Suprapubic skin (tissue), 4 donors: ENCODE measurements at regions not wholly inside any gene's neighbourhood (a gene's known extent, or its start where the extent isn't known, plus 50 kb on each side); places are given as distances from the start of the nearest gene placed in this dataset.
"Not testable (repeated sequence)": the region's sequence is repeated elsewhere in the genome, so short reads cannot be mapped to it uniquely, and the experiment has no call there.

Experiments used
- DNase-seq, 2 donors: peaks; one replicate each; pipeline ENCODE4 v3.0.0-alpha.2; 2019; ENCODE audit warnings: low spot score in 2 of 2
- H3K27ac ChIP-seq: fragments of 200-600 bp; sonication (generic); one replicate; pipeline ENCODE4 v1.5.1; 2019
- H3K27me3 ChIP-seq: fragments of 200-600 bp; sonication (generic); one replicate; pipeline ENCODE4 v1.5.1; 2019
- H3K36me3 ChIP-seq: fragments of 200-600 bp; sonication (generic); one replicate; pipeline ENCODE4 v1.5.1; 2019
- H3K4me1 ChIP-seq: fragments of 200-600 bp; sonication (generic); one replicate; pipeline ENCODE4 v1.5.1; 2019
- H3K4me3 ChIP-seq: fragments of 200-600 bp; sonication (generic); one replicate; pipeline ENCODE4 v1.5.1; 2019; ENCODE audit warnings: mild to moderate bottlenecking
- H3K9me3 ChIP-seq: fragments of 200-600 bp; sonication (generic); one replicate; pipeline ENCODE4 v1.5.1; 2019
- EP300 ChIP-seq: sonication (generic); formaldehyde crosslinking; IDR thresholded peaks from one replicate; pipeline ENCODE4 v1.6.1; 2017; ENCODE audit warnings: antibody characterized with exemption
- POLR2A ChIP-seq, 2 donors: fragments of 450-650 bp; IDR thresholded peaks; one replicate each; pipeline ENCODE4 v1.6.1; 2017; ENCODE audit warnings: antibody characterized with exemption in 2 of 2, mild to moderate bottlenecking in 2 of 2, moderate library complexity in 2 of 2
- POLR2AphosphoS5 ChIP-seq, 3 donors: sonication (generic); formaldehyde crosslinking; IDR thresholded peaks; one replicate each; pipeline ENCODE4 v1.6.1; 2017; ENCODE audit warnings: antibody characterized with exemption in 3 of 3
- WGBS: methylation state at CpG from one replicate; pipeline ENCODE4 v1.1.5; 2018; 5-methylcytosine and 5-hydroxymethylcytosine counted together
- TF ChIP-seq, protein P1 (sequence below), 2 donors: fragments of 200-600 bp in 1 of 2; fragments of 450-650 bp in 1 of 2; sonication (generic) in 1 of 2; IDR thresholded peaks; one replicate each; pipeline ENCODE4 v1.5.1; 2016 to 2019; ENCODE audit warnings: antibody characterized with exemption in 2 of 2, mild to moderate bottlenecking in 1 of 2, moderate library complexity in 1 of 2

DNA sequence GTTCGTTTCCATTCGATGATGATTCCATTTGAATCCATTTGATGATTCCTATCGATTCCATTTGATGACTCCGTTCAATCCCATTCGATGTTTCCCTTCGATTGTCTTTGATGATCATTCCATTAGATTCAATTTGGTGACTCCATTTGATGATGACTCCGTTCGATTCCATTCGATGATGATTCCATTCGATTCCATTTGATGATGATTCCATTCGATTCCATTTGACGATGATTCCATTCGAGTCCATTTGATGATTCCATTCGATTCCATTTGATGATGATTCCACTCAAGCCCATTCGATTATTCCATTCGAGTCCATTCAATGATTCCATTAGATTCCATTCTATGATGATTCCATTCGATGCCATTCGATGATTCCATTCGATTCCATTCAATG, 2730.6 kb downstream of the RPIA start:
- not testable (repeated sequence) for H3K4me3 ChIP-seq, H3K4me1 ChIP-seq, DNase-seq, H3K27ac ChIP-seq, H3K27me3 ChIP-seq, H3K36me3 ChIP-seq
- WGBS = 81% methylated on average over 19 of the region's 19 CpGs
- peaks cover 23% of the 10 kb centered on the region for H3K9me3 ChIP-seq

GRCh38 chr2:91427148-91427547, 2735.7 kb downstream of the RPIA start:
- H3K9me3 ChIP-seq = peaks cover 11% of the 10 kb centered on the region
- WGBS = 66% methylated on average over 1 of the region's 1 CpG
- not testable (repeated sequence) for DNase-seq, H3K4me3 ChIP-seq, H3K27me3 ChIP-seq, H3K27ac ChIP-seq, H3K36me3 ChIP-seq, H3K4me1 ChIP-seq

- not testable (repeated sequence) for DNase-seq, H3K36me3 ChIP-seq, H3K27ac ChIP-seq, H3K9me3 ChIP-seq
- Histone ChIP-seq H3K27me3 (peaks cover 43% of the 10 kb centered on the region), H3K4me1 (peaks cover 14% of the 10 kb centered on the region), H3K4me3 (peak overlapping the region; percentile 43)
- WGBS = 10% methylated on average over 29 of the region's 29 CpGs
Observed at GRCh38 chr2:91441932-91442245, 2750.4 kb downstream of the RPIA start.

DNA sequence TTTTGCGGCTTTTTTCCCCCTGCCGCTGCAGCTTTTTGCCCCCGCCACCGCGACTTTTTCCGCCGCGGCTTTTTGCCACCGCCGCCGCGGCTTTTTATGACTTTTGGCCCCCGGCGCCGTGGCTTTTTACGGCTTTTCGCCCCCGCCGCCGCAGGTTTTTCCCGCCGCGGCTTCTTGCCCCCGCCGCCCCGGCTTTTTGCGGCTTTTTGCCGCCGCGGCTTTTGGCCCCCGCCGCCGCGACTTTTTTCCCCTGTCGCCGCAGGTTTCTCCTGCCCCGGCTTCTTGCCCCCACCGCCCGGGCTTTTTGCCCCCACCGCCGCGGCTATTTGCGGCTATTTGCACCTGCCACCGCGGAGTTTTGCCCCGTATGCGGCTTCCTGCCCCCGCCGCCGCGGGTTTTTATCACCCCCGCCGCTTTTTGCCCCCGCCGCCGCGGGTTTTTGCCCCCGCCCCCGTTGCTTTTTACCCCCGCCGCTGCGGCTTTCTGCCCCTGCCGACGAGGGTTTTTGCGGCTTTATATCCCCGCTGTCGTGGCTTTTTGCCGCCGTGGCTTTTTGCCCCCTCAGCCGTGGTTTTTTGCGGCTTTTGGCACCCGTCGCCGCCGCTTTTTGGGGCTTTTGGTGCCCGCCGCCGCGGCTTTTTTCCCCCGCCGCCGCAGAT, 2750.9 kb downstream of the RPIA start:
- H3K9me3 ChIP-seq = no peaks in the 10 kb centered on the region
- peaks cover 43% of the 10 kb centered on the region for H3K27me3 ChIP-seq
- peak; percentile 55 to 78 for DNase-seq
- 4% methylated on average over 82 of the region's 82 CpGs for WGBS
- TF ChIP-seq POLR2AphosphoS5 (IDR thresholded peaks at IDR 0.05) (no peak), POLR2A (IDR thresholded peaks at IDR 0.05) (no peak), EP300 (no peak)
- TF ChIP-seq, protein P1, sequence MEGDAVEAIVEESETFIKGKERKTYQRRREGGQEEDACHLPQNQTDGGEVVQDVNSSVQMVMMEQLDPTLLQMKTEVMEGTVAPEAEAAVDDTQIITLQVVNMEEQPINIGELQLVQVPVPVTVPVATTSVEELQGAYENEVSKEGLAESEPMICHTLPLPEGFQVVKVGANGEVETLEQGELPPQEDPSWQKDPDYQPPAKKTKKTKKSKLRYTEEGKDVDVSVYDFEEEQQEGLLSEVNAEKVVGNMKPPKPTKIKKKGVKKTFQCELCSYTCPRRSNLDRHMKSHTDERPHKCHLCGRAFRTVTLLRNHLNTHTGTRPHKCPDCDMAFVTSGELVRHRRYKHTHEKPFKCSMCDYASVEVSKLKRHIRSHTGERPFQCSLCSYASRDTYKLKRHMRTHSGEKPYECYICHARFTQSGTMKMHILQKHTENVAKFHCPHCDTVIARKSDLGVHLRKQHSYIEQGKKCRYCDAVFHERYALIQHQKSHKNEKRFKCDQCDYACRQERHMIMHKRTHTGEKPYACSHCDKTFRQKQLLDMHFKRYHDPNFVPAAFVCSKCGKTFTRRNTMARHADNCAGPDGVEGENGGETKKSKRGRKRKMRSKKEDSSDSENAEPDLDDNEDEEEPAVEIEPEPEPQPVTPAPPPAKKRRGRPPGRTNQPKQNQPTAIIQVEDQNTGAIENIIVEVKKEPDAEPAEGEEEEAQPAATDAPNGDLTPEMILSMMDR (IDR thresholded peaks at IDR 0.05) = no peak
- no peak overlapping the region for H3K27ac ChIP-seq
- H3K36me3 ChIP-seq = no peaks in the 10 kb centered on the region
- H3K4me3 ChIP-seq = peak overlapping the region; percentile 43
- H3K4me1 ChIP-seq = peaks cover 14% of the 10 kb centered on the region

DNA sequence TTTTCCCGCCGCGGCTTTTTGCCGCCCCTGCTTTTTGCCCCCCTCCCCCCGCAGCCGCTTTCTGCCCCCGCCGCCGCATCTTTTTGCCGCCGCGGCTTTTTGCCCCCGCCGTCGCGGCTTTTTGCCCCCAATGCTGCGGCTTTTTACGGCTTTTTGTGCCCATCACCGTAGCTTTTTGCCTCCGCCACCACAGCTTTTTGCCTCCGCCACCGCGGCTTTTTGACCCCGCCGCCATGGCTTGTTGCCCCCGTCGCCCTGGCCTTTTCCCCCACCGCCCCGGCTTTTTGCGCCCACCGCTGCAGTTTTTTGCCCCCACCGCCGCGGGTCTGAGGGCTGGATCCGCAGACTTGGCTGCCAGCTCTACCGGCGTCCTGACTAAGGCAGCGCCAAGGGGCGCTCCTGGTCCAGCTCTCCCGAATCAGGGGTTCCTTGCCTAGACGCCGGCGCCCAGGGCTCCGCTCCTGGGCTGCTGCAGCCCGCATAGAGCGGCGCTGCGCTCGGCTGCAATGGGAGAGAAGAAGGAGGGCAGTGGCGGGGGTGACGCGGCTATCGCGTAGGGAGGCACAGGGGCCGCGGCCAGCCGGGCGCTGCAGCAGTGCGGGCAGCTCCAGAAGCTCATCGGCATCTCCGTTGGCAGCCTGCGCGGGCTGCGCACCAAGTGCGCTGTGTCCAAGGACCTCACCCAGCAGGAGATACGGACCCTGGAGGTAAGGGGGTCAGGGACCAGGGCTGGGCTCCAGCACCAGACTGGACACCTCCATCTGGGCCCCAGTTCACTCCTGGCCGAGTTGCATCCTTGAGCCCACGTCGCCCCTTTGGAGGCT, 2751.6 kb downstream of the RPIA start:
- H3K36me3 ChIP-seq, H3K9me3 ChIP-seq, H3K27ac ChIP-seq: not testable (repeated sequence)
- Histone ChIP-seq H3K4me1 (peaks cover 14% of the 10 kb centered on the region), H3K4me3 (peak overlapping the region; percentile 43), H3K27me3 (peaks cover 43% of the 10 kb centered on the region)
- 10% methylated on average over 35 of the region's 69 CpGs for WGBS
- peak in 1 of 2 donors; percentile 63 for DNase-seq

DNA sequence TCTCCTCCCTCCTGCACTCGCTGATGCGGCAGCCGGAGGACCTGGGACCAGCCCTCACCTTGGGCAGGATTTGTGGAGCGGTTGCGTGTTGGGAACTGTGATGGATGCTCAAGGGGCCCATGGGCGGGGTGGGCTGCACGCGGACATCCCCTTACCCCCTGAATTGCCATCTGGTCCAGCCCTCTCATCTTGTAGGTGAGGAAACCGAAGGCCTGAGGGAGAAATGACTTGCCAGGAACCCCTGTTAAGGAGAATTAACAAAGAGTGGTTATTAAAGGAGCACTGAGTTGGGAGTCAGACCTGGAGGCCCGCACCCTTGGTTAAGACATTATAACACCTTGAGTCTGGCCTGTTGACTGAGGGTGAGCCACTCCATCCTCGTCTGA, 2752.2 kb downstream of the RPIA start:
- H3K36me3 ChIP-seq, DNase-seq, H3K4me3 ChIP-seq, H3K9me3 ChIP-seq, H3K27ac ChIP-seq: not testable (repeated sequence)
- Histone ChIP-seq H3K27me3 (peaks cover 43% of the 10 kb centered on the region), H3K4me1 (peaks cover 14% of the 10 kb centered on the region)
- 70% methylated on average over 8 of the region's 11 CpGs for WGBS

GRCh38 chr2:91445705-91446104, 2754.2 kb downstream of the RPIA start:
- Histone ChIP-seq H3K4me1 (peaks cover 14% of the 10 kb centered on the region), H3K27me3 (peaks cover 31% of the 10 kb centered on the region)
- not testable (repeated sequence) for H3K27ac ChIP-seq, H3K4me3 ChIP-seq, H3K36me3 ChIP-seq, H3K9me3 ChIP-seq, DNase-seq
- 92% methylated on average over 4 of the region's 5 CpGs for WGBS

DNA sequence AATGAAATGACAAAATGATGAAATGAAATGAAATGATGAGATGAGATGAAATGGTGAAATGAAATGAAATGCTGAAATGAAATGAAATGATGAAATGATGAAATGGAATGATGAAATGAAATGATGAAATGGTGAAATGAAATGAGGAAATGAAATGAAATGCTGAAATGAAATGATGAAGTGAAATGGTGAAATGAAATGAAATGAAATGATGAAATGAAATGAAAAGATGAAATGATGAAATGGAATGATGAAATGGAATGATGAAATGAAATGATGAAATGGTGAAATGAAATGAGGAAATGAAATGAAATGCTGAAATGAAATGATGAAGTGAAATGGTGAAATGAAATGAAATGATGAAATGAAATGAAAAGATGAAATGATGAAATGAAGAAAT, 2755.0 kb downstream of the RPIA start:
- H3K4me3 ChIP-seq, H3K27ac ChIP-seq, H3K9me3 ChIP-seq, DNase-seq, H3K36me3 ChIP-seq: not testable (repeated sequence)
- Histone ChIP-seq H3K4me1 (peaks cover 14% of the 10 kb centered on the region), H3K27me3 (peaks cover 37% of the 10 kb centered on the region)

DNA sequence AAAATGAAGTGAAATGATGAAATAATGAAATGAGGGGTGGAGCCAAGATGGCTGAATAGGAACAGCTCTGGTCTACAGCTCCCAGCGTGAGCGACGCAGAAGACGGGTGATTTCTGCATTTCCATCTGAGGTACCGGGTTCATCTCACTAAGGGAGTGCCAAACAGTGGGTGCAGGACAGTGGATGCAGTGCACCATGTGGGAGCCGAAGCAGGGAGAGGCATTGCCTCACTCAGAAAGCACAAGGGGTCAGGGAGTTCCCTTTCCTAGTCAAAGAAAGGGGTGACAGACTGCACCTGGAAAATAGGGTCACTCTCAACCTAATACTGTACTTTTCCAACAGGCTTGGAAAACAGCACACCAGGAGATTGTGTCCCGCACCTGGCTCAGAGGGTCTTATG, 2755.4 kb downstream of the RPIA start:
- not testable (repeated sequence) for H3K27ac ChIP-seq, DNase-seq, H3K4me3 ChIP-seq, H3K9me3 ChIP-seq, H3K36me3 ChIP-seq
- 90% methylated on average over 6 of the region's 7 CpGs for WGBS
- peaks cover 12% of the 10 kb centered on the region for H3K4me1 ChIP-seq
- H3K27me3 ChIP-seq = peaks cover 38% of the 10 kb centered on the region

GRCh38 chr2:91447508-91447907, 2756.0 kb downstream of the RPIA start:
- H3K27ac ChIP-seq, H3K4me1 ChIP-seq, H3K4me3 ChIP-seq, H3K36me3 ChIP-seq, DNase-seq, H3K9me3 ChIP-seq: not testable (repeated sequence)
- peaks cover 35% of the 10 kb centered on the region for H3K27me3 ChIP-seq
- WGBS = no CpG with 5 or more reads among the region's 8 CpGs

DNA sequence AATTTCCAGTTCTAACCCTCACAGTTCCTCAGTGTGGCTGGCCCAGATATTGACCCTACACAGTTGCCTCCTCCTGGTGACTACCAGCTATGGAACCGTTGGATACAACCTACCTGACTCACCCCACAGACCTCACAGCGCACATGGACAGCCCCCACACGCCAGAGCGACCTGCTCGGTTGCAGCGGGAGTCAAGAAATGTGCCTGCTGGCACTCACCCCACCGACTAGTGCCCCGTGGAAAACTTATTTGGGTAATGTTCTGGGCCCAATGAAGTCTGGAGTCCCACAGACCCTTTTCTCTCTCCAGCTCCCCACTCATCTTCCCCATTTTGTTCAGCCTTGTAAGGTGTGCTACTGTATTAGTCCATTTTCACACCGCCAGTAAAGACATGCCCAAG, 2770.8 kb downstream of the RPIA start:
- H3K27ac ChIP-seq, H3K9me3 ChIP-seq, DNase-seq, H3K4me1 ChIP-seq, H3K4me3 ChIP-seq, H3K36me3 ChIP-seq: not testable (repeated sequence)
- peaks cover 19% of the 10 kb centered on the region for H3K27me3 ChIP-seq
- WGBS = 79% methylated on average over 9 of the region's 9 CpGs

GRCh38 chr2:91463007-91463406, 2771.5 kb downstream of the RPIA start:
- peaks cover 21% of the 10 kb centered on the region for H3K27me3 ChIP-seq
- not testable (repeated sequence) for H3K4me1 ChIP-seq, H3K36me3 ChIP-seq, H3K4me3 ChIP-seq, H3K9me3 ChIP-seq, H3K27ac ChIP-seq
- 88% methylated on average over 2 of the region's 2 CpGs for WGBS
- DNase-seq = peak in 1 of 2 donors; percentile 78

DNA sequence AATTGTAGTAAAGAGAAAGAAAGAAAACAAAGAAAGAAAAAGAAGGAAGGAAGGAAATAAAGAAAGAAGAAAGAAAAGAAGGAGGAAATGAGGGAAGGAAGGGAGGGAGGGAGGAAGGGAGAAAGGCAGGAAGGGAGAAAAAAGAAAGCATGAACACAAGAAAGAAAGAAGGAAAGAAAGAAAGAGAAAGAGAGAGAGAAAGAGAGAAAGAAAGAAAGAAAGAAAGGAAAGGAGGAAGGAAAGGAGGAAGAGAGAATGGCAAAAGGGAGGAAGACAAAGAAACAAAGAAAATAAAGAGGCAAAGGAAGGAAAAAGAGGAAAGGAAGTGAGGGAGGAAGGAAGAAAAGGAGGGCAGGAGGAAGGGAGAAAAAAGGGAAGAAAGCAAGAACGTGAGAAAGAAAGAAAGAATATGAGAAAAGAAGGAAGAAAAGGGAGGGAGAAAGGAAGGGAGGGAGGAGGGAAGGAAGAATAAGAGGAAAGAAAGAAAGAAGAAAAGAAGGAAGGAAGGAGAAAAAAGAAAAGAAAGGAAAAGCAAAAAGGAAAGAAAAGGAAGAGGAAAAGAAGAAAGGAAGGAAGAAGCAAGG, 2775.4 kb downstream of the RPIA start:
- H3K4me3 ChIP-seq, H3K27ac ChIP-seq, H3K4me1 ChIP-seq, H3K36me3 ChIP-seq, H3K9me3 ChIP-seq, DNase-seq: not testable (repeated sequence)
- WGBS = 37% methylated on average over 1 of the region's 1 CpG
- H3K27me3 ChIP-seq = peaks cover 29% of the 10 kb centered on the region
